DND-41 (cell line): ENCODE measurements at regions not wholly inside any gene's neighbourhood (a gene's known extent, or its start where the extent isn't known, plus 50 kb on each side); places are given as distances from the start of the nearest gene placed in this dataset.

Experiments used
- ATAC-seq: fragments of 200-7000 bp; cut with Tn5 transposase; 3 replicates; pipeline ENCODE4 v1.9.1; 2021; ENCODE audit warnings: low read depth; ENCODE audit not compliant: insufficient read depth
- DNase-seq: peaks from one replicate; pipeline ENCODE4 v3.0.0-alpha.2; 2020
- H2AFZ ChIP-seq: 2 replicates; pipeline ENCODE4 v1.6.0; 2012; ENCODE audit warnings: low read depth, low read length
- H3K27ac ChIP-seq: 2 replicates; pipeline ENCODE4 v1.5.1; 2012; ENCODE audit warnings: low read length, inconsistent platforms
- H3K27me3 ChIP-seq: fragments of 200-600 bp; sonication (generic); 2 replicates; pipeline ENCODE4 v1.6.0; 2012; ENCODE audit warnings: low read length, mild to moderate bottlenecking, inconsistent platforms; ENCODE audit not compliant: insufficient read depth, poor library complexity
- H3K36me3 ChIP-seq: 2 replicates; pipeline ENCODE4 v1.5.1; 2012; ENCODE audit warnings: low read length, inconsistent platforms; ENCODE audit not compliant: insufficient read depth
- H3K4me1 ChIP-seq: 2 replicates; pipeline ENCODE4 v1.5.1; 2012; ENCODE audit warnings: mild to moderate bottlenecking, low read length; ENCODE audit not compliant: insufficient read depth
- H3K4me2 ChIP-seq: 2 replicates; pipeline ENCODE4 v1.6.0; 2012; ENCODE audit warnings: mild to moderate bottlenecking, moderate library complexity, low read length, inconsistent platforms; ENCODE audit not compliant: insufficient read depth
- H3K4me3 ChIP-seq, 2 experiments: fragments of 200-600 bp in 1 of 2; shearing (Covaris generic) in 1 of 2; 2 replicates each; pipeline ENCODE4 v1.5.1; 2012 to 2016; ENCODE audit warnings: inconsistent platforms in 2 of 2, low read length in 2 of 2, mild to moderate bottlenecking in 2 of 2, low read depth in 1 of 2, moderate library complexity in 1 of 2
- H3K79me2 ChIP-seq: 2 replicates; pipeline ENCODE4 v1.6.0; 2012; ENCODE audit warnings: low read length, inconsistent platforms; ENCODE audit not compliant: insufficient read depth
- H3K9ac ChIP-seq: 2 replicates; pipeline ENCODE4 v1.6.0; 2012; ENCODE audit warnings: low read depth, mild to moderate bottlenecking, inconsistent platforms, low read length, moderate library complexity
- H3K9me3 ChIP-seq: 2 replicates; pipeline ENCODE4 v1.5.1; 2012; ENCODE audit warnings: low read length, moderate library complexity, mild to moderate bottlenecking, inconsistent platforms; ENCODE audit not compliant: insufficient read depth, severe bottlenecking
- H4K20me1 ChIP-seq: 2 replicates; pipeline ENCODE4 v1.6.0; 2012; ENCODE audit warnings: low read length; ENCODE audit not compliant: insufficient read depth
- CTCF ChIP-seq: IDR thresholded peaks from 2 replicates; pipeline ENCODE4 v1.5.1; 2012; ENCODE audit warnings: borderline replicate concordance, low read length, moderate library complexity, mild to moderate bottlenecking; ENCODE audit not compliant: poor library complexity, severe bottlenecking; ENCODE audit errors: extremely low read depth
- EZH2 ChIP-seq: IDR thresholded peaks from 3 replicates; pipeline ENCODE4 v1.6.1; 2012; ENCODE audit warnings: borderline replicate concordance, low read depth, mild to moderate bottlenecking, moderate library complexity, low read length, inconsistent platforms; ENCODE audit not compliant: severe bottlenecking

GRCh38 chr12:42030588-42030987, 114.1 kb downstream of the GXYLT1 start:
- H3K36me3 ChIP-seq = no peaks in the 10 kb centered on the region
- ATAC-seq (no peak), DNase-seq (no peak)
- no peaks in the 10 kb centered on the region for H3K27me3 ChIP-seq
- H3K9ac ChIP-seq = no peak overlapping the region
- no peaks in the 10 kb centered on the region for H4K20me1 ChIP-seq
- H3K4me2 ChIP-seq = no peak overlapping the region
- no peak overlapping the region for H2AFZ ChIP-seq
- no peaks in the 10 kb centered on the region for H3K4me1 ChIP-seq
- no peak overlapping the region for H3K27ac ChIP-seq
- H3K79me2 ChIP-seq = no peaks in the 10 kb centered on the region
- no peak overlapping the region for H3K4me3 ChIP-seq
- no peaks in the 10 kb centered on the region for H3K9me3 ChIP-seq
- no peak for TF ChIP-seq CTCF
- no peak for TF ChIP-seq EZH2

GRCh38 chr12:42027546-42027945, 117.1 kb downstream of the GXYLT1 start:
- Histone ChIP-seq H3K36me3 (no peaks in the 10 kb centered on the region), H3K27me3 (no peaks in the 10 kb centered on the region), H3K4me2 (no peak overlapping the region), H3K4me1 (no peaks in the 10 kb centered on the region), H3K9ac (no peak overlapping the region), H3K9me3 (no peaks in the 10 kb centered on the region), H4K20me1 (no peaks in the 10 kb centered on the region), H3K4me3 (no peak overlapping the region), H2AFZ (no peak overlapping the region), H3K79me2 (no peaks in the 10 kb centered on the region), H3K27ac (no peak overlapping the region)
- ATAC-seq = no peak
- no peak for TF ChIP-seq CTCF
- TF ChIP-seq EZH2 = no peak
- no peak for DNase-seq

- Histone ChIP-seq H4K20me1 (no peaks in the 10 kb centered on the region), H3K4me2 (no peak overlapping the region), H3K4me1 (no peaks in the 10 kb centered on the region), H3K27ac (no peak overlapping the region), H3K79me2 (no peaks in the 10 kb centered on the region), H3K9ac (no peak overlapping the region), H3K27me3 (no peaks in the 10 kb centered on the region), H3K36me3 (no peaks in the 10 kb centered on the region), H2AFZ (no peak overlapping the region), H3K9me3 (no peaks in the 10 kb centered on the region), H3K4me3 (no peak overlapping the region)
- no peak for TF ChIP-seq EZH2
- no peak for TF ChIP-seq CTCF
- DNase-seq (no peak), ATAC-seq (no peak)
These were observed 120.2 kb downstream of the GXYLT1 start for GRCh38 chr12:42024495-42024830.
